IMR-90 (cell line): ENCODE measurements at regions not wholly inside any gene's neighbourhood (a gene's known extent, or its start where the extent isn't known, plus 50 kb on each side); places are given as distances from the start of the nearest gene placed in this dataset.

ENCODE experiments used
- ATAC-seq: fragments of 200-7000 bp; cut with Tn5 transposase; 2 replicates; pipeline ENCODE4 v1.9.1; 2020; ENCODE audit warnings: low read depth, mild to moderate bottlenecking, moderate library complexity
- BruUV-seq: library from RNA; stranded (reverse); fragments of 400-500 nt; replicated peaks from 2 replicates; lab custom pipeline; 2021; lab: Mats Ljungman, UMichigan
- CTCF ChIA-PET: fragments of 300-600 bp; formaldehyde crosslinking; extraction: SDS; loops from one replicate; lab custom pipeline; 2021; ENCODE audit warnings: antibody characterized with exemption; lab: Yijun Ruan, JAX
- POLR2A ChIA-PET: fragments of 300-600 bp; sonication (Branson Sonifier 250); formaldehyde crosslinking; loops from one replicate; lab custom pipeline; 2022; ENCODE audit warnings: antibody characterized with exemption; ENCODE audit not compliant: unreplicated experiment; lab: Charles Lee
- DNase-seq: peaks from one replicate; pipeline ENCODE4 v3.0.0; 2013
- H2AFZ ChIP-seq: replicated peaks from 2 replicates; pipeline ENCODE3; 2013; ENCODE audit warnings: low read length, mild to moderate bottlenecking; ENCODE audit not compliant: poor library complexity
- H2AK5ac ChIP-seq: 2 replicates; pipeline ENCODE4 v1.6.1; 2013; ENCODE audit warnings: low read depth, low read length, inconsistent platforms
- H2AK9ac ChIP-seq: replicated peaks from 2 replicates; pipeline ENCODE3; 2013; ENCODE audit warnings: mild to moderate bottlenecking, low read depth, low read length, moderate library complexity; ENCODE audit not compliant: poor library complexity
- H2BK120ac ChIP-seq: 2 replicates; pipeline ENCODE4 v1.6.1; 2013; ENCODE audit warnings: low read depth, low read length, inconsistent platforms
- H2BK15ac ChIP-seq: 3 replicates; pipeline ENCODE4 v1.6.1; 2013; ENCODE audit warnings: low read depth, low read length, inconsistent platforms
- H2BK20ac ChIP-seq: 2 replicates; pipeline ENCODE4 v1.6.1; 2013; ENCODE audit warnings: low read depth, mild to moderate bottlenecking, inconsistent platforms, low read length, moderate library complexity
- H2BK5ac ChIP-seq: 2 replicates; pipeline ENCODE4 v1.6.1; 2013; ENCODE audit warnings: mild to moderate bottlenecking, low read depth, low read length, inconsistent platforms; ENCODE audit not compliant: poor library complexity, severe bottlenecking
- H3K14ac ChIP-seq: replicated peaks from 2 replicates; pipeline ENCODE4 v1.6.1; 2013; ENCODE audit warnings: low read depth, low read length, inconsistent platforms
- H3K18ac ChIP-seq: 2 replicates; pipeline ENCODE4 v1.6.1; 2013; ENCODE audit warnings: low read depth, low read length, control low read depth
- H3K23ac ChIP-seq: 2 replicates; pipeline ENCODE4 v1.6.1; 2013; ENCODE audit warnings: low read depth, low read length, inconsistent platforms
- H3K27ac ChIP-seq: 2 replicates; pipeline ENCODE4 v1.5.1; 2013; ENCODE audit warnings: mild to moderate bottlenecking, control low read depth, low read length; ENCODE audit not compliant: insufficient read depth
- H3K27me3 ChIP-seq: 2 replicates; pipeline ENCODE4 v1.6.1; 2013; ENCODE audit warnings: low read length; ENCODE audit not compliant: control insufficient read depth, insufficient read depth
- H3K36me3 ChIP-seq: 2 replicates; pipeline ENCODE4 v1.6.1; 2013; ENCODE audit warnings: low read length, mixed read lengths; ENCODE audit not compliant: control insufficient read depth, insufficient read depth
- H3K4ac ChIP-seq: 2 replicates; pipeline ENCODE4 v1.6.1; 2013; ENCODE audit warnings: low read depth, low read length, inconsistent platforms
- H3K4me1 ChIP-seq: 2 replicates; pipeline ENCODE4 v1.6.1; 2013; ENCODE audit warnings: low read length, mixed read lengths; ENCODE audit not compliant: control insufficient read depth, insufficient read depth
- H3K4me2 ChIP-seq: 2 replicates; pipeline ENCODE4 v1.6.1; 2013; ENCODE audit warnings: low read depth, mild to moderate bottlenecking, control low read depth, low read length, moderate library complexity
- H3K4me3 ChIP-seq: 2 replicates; pipeline ENCODE4 v1.5.1; 2013; ENCODE audit warnings: low read depth, mild to moderate bottlenecking, control low read depth, low read length, moderate library complexity; ENCODE audit not compliant: insufficient read depth
- H3K56ac ChIP-seq: 2 replicates; pipeline ENCODE4 v1.6.1; 2013; ENCODE audit warnings: low read length, inconsistent platforms; ENCODE audit not compliant: insufficient read depth; ENCODE audit errors: extremely low read depth
- H3K79me1 ChIP-seq, 2 experiments: 2 replicates each; pipeline ENCODE4 v1.6.1; 2013; ENCODE audit warnings: low read length in 2 of 2, inconsistent platforms in 1 of 2, low read depth in 1 of 2
- H3K9ac ChIP-seq: 2 replicates; pipeline ENCODE4 v1.6.1; 2013; ENCODE audit warnings: low read depth, low read length, control low read depth
- H3K9me1 ChIP-seq: 2 replicates; pipeline ENCODE4 v1.6.1; 2013; ENCODE audit warnings: low read length, inconsistent platforms; ENCODE audit not compliant: insufficient read depth
- H3K9me3 ChIP-seq: 2 replicates; pipeline ENCODE4 v1.6.1; 2013; ENCODE audit warnings: low read length; ENCODE audit not compliant: control insufficient read depth, insufficient read depth
- H4K20me1 ChIP-seq: 2 replicates; pipeline ENCODE4 v1.6.1; 2013; ENCODE audit warnings: low read length, inconsistent platforms; ENCODE audit not compliant: insufficient read depth
- H4K5ac ChIP-seq: 2 replicates; pipeline ENCODE4 v1.6.1; 2013; ENCODE audit warnings: mild to moderate bottlenecking, low read depth, low read length, control low read depth
- H4K8ac ChIP-seq, 2 experiments: 2 replicates each; pipeline ENCODE4 v1.6.1; 2013; ENCODE audit warnings: low read depth in 2 of 2, low read length in 2 of 2, control low read depth in 1 of 2, inconsistent platforms in 1 of 2
- H4K91ac ChIP-seq: 2 replicates; pipeline ENCODE4 v1.6.1; 2013; ENCODE audit warnings: low read depth, low read length, inconsistent platforms; ENCODE audit not compliant: insufficient read depth
- MAZ ChIP-seq: IDR thresholded peaks from 2 replicates; pipeline ENCODE4 v1.6.1; 2012; ENCODE audit warnings: low read depth, mild to moderate bottlenecking, low read length, improper control_type of control experiment, moderate library complexity, borderline replicate concordance
- MXI1 ChIP-seq: IDR thresholded peaks from 2 replicates; pipeline ENCODE4 v1.6.1; 2012; ENCODE audit warnings: low read depth, mild to moderate bottlenecking, low read length, moderate library complexity, borderline replicate concordance
- NFE2L2 ChIP-seq: fragments of 150-350 bp; IDR thresholded peaks from 2 replicates; pipeline ENCODE4 v1.6.1; 2016; ENCODE audit warnings: low read depth, mild to moderate bottlenecking, low read length
- POLR2A ChIP-seq: IDR thresholded peaks from 2 replicates; pipeline ENCODE4 v1.6.1; 2012; ENCODE audit warnings: mild to moderate bottlenecking, low read depth, low read length
- RFX5 ChIP-seq: IDR thresholded peaks from 2 replicates; pipeline ENCODE4 v1.8.0; 2012; ENCODE audit warnings: low read depth, mild to moderate bottlenecking, low read length, moderate library complexity
- WGBS, 2 experiments: methylation state at CpG; one replicate each; pipeline versions ENCODE4 v1.1.5 to v1.1.7; 2013; ENCODE audit warnings: missing lambda C conversion rate in 2 of 2; ENCODE audit not compliant: insufficient read length in 1 of 2; ENCODE audit errors: extremely low coverage in 2 of 2; 5-methylcytosine and 5-hydroxymethylcytosine counted together
- dilution Hi-C: fragments of 300-500 bp; cut with HindIII; formaldehyde crosslinking; loops from one replicate; pipeline ENCODE4 v1.14.3; 2018; ENCODE audit warnings: low sequenced_read_pairs; ENCODE audit not compliant: unreplicated experiment
- in situ Hi-C: fragments of 300-500 bp; cut with MboI; formaldehyde crosslinking; loops from 3 replicates; pipeline ENCODE4 v1.14.3; 2019; ENCODE audit warnings: low sequenced_read_pairs, inconsistent platforms, mixed read lengths
- intact Hi-C: fragments of 100-400 bp; cut with micrococcal nuclease; formaldehyde crosslinking; loops from 2 replicates; pipeline ENCODE4 v1.10.0; 2022

GRCh38 chr2:45195916-45196315 lies 186.7 kb upstream of the SIX2 start:
- Histone ChIP-seq H2BK20ac (no peak overlapping the region), H3K79me1 (no peaks in the 10 kb centered on the region), H3K56ac (no peak overlapping the region), H4K5ac (no peak overlapping the region), H3K23ac (no peak overlapping the region), H2BK120ac (no peak overlapping the region), H4K8ac (no peak overlapping the region), H3K27ac (no peak overlapping the region), H3K4me2 (no peak overlapping the region), H3K4me1 (peaks cover 2% of the 10 kb centered on the region; the same call in 1 of the 2 replicates), H4K20me1 (no peaks in the 10 kb centered on the region), H2AK5ac (no peak overlapping the region), H3K4me3 (no peak overlapping the region), H2BK5ac (no peak overlapping the region), H3K36me3 (no peaks in the 10 kb centered on the region), H3K27me3 (peaks cover 15% of the 10 kb centered on the region), H2BK15ac (no peak overlapping the region), H3K18ac (no peak overlapping the region), H3K9me1 (no peaks in the 10 kb centered on the region), H4K91ac (no peak overlapping the region), H3K4ac (no peak overlapping the region), H2AFZ (no peak overlapping the region), H3K14ac (no peak overlapping the region), H3K9me3 (no peaks in the 10 kb centered on the region), H3K9ac (no peak overlapping the region), H2AK9ac (no peak overlapping the region)
- no peak for ATAC-seq
- intact Hi-C loops: no loop called here
- no peak for DNase-seq
- no peak for TF ChIP-seq NFE2L2
- no peak for TF ChIP-seq RFX5
- TF ChIP-seq POLR2A: no peak
- TF ChIP-seq MXI1: no peak
- no peak for TF ChIP-seq MAZ
- ChIA-PET POLR2A (no interaction called here), CTCF (no interaction called here)
- in situ Hi-C loops: no loop called here
- BruUV-seq: no TSS peak
- dilution Hi-C loops: no loop called here
- WGBS, 2 experiments: no CpG with 5 or more reads among the region's 2 CpGs
